Ovary (tissue), 3 donors: ENCODE measurements at regions not wholly inside any gene's neighbourhood (a gene's known extent, or its start where the extent isn't known, plus 50 kb on each side); places are given as distances from the start of the nearest gene placed in this dataset.

ENCODE experiments used
- CTCF ChIP-seq, 3 donors: fragments of 450-650 bp in 2 of 3; fragments of 200-600 bp in 1 of 3; IDR thresholded peaks; one replicate each; pipeline versions ENCODE4 v1.5.1 to v1.8.0; 2016 to 2022; ENCODE audit warnings: antibody characterized with exemption in 3 of 3, mild to moderate bottlenecking in 1 of 3
- EP300 ChIP-seq: sonication (generic); formaldehyde crosslinking; IDR thresholded peaks from one replicate; pipeline ENCODE4 v1.6.1; 2017; ENCODE audit warnings: antibody characterized with exemption
- POLR2A ChIP-seq: fragments of 450-650 bp; IDR thresholded peaks from one replicate; pipeline ENCODE4 v1.6.1; 2017; ENCODE audit warnings: antibody characterized with exemption, mild to moderate bottlenecking, moderate library complexity
- donor health status: DM: no; HTN: no; CAD: no.

DNA sequence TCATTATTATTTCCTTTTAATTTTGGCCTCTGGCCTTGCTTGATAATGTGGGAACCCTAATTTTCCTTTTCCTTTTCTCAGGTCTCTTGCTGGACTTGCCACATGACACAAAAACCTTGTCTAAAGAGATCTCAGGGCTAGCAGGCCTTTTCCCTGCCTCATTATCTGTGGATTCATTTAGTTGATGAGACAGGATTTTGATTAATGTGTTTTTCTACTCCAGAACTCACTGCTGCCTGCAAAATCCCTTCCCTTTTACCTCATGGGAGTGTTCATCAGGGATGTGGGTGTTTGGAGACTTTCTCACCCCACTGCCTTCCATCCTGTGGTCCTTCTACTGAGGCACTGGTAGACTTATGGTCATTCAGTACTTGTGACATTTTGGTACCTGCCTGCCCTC, 56.2 kb upstream of the MAMDC2 start:
- no peak for TF ChIP-seq CTCF (IDR thresholded peaks at IDR 0.05)
- no peak for TF ChIP-seq POLR2A
- TF ChIP-seq EP300: no peak
